IMR-90 (cell line): ENCODE measurements at regions not wholly inside any gene's neighbourhood (a gene's known extent, or its start where the extent isn't known, plus 50 kb on each side); places are given as distances from the start of the nearest gene placed in this dataset.

Source experiments
- ATAC-seq: fragments of 200-7000 bp; cut with Tn5 transposase; 2 replicates; pipeline ENCODE4 v1.9.1; 2020; ENCODE audit warnings: low read depth, mild to moderate bottlenecking, moderate library complexity
- BruUV-seq: library from RNA; stranded (reverse); fragments of 400-500 nt; replicated peaks from 2 replicates; lab custom pipeline; 2021; lab: Mats Ljungman, UMichigan
- CTCF ChIA-PET: fragments of 300-600 bp; formaldehyde crosslinking; extraction: SDS; loops from one replicate; lab custom pipeline; 2021; ENCODE audit warnings: antibody characterized with exemption; lab: Yijun Ruan, JAX
- POLR2A ChIA-PET: fragments of 300-600 bp; sonication (Branson Sonifier 250); formaldehyde crosslinking; loops from one replicate; lab custom pipeline; 2022; ENCODE audit warnings: antibody characterized with exemption; ENCODE audit not compliant: unreplicated experiment; lab: Charles Lee
- DNase-seq: peaks from one replicate; pipeline ENCODE4 v3.0.0; 2013
- H2AFZ ChIP-seq: replicated peaks from 2 replicates; pipeline ENCODE3; 2013; ENCODE audit warnings: low read length, mild to moderate bottlenecking; ENCODE audit not compliant: poor library complexity
- H2AK5ac ChIP-seq: 2 replicates; pipeline ENCODE4 v1.6.1; 2013; ENCODE audit warnings: low read depth, low read length, inconsistent platforms
- H2AK9ac ChIP-seq: replicated peaks from 2 replicates; pipeline ENCODE3; 2013; ENCODE audit warnings: mild to moderate bottlenecking, low read depth, low read length, moderate library complexity; ENCODE audit not compliant: poor library complexity
- H2BK120ac ChIP-seq: 2 replicates; pipeline ENCODE4 v1.6.1; 2013; ENCODE audit warnings: low read depth, low read length, inconsistent platforms
- H2BK15ac ChIP-seq: 3 replicates; pipeline ENCODE4 v1.6.1; 2013; ENCODE audit warnings: low read depth, low read length, inconsistent platforms
- H2BK20ac ChIP-seq: 2 replicates; pipeline ENCODE4 v1.6.1; 2013; ENCODE audit warnings: low read depth, mild to moderate bottlenecking, inconsistent platforms, low read length, moderate library complexity
- H2BK5ac ChIP-seq: 2 replicates; pipeline ENCODE4 v1.6.1; 2013; ENCODE audit warnings: mild to moderate bottlenecking, low read depth, low read length, inconsistent platforms; ENCODE audit not compliant: poor library complexity, severe bottlenecking
- H3K14ac ChIP-seq: replicated peaks from 2 replicates; pipeline ENCODE4 v1.6.1; 2013; ENCODE audit warnings: low read depth, low read length, inconsistent platforms
- H3K18ac ChIP-seq: 2 replicates; pipeline ENCODE4 v1.6.1; 2013; ENCODE audit warnings: low read depth, low read length, control low read depth
- H3K23ac ChIP-seq: 2 replicates; pipeline ENCODE4 v1.6.1; 2013; ENCODE audit warnings: low read depth, low read length, inconsistent platforms
- H3K27ac ChIP-seq: 2 replicates; pipeline ENCODE4 v1.5.1; 2013; ENCODE audit warnings: mild to moderate bottlenecking, control low read depth, low read length; ENCODE audit not compliant: insufficient read depth
- H3K27me3 ChIP-seq: 2 replicates; pipeline ENCODE4 v1.6.1; 2013; ENCODE audit warnings: low read length; ENCODE audit not compliant: control insufficient read depth, insufficient read depth
- H3K36me3 ChIP-seq: 2 replicates; pipeline ENCODE4 v1.6.1; 2013; ENCODE audit warnings: low read length, mixed read lengths; ENCODE audit not compliant: control insufficient read depth, insufficient read depth
- H3K4ac ChIP-seq: 2 replicates; pipeline ENCODE4 v1.6.1; 2013; ENCODE audit warnings: low read depth, low read length, inconsistent platforms
- H3K4me1 ChIP-seq: 2 replicates; pipeline ENCODE4 v1.6.1; 2013; ENCODE audit warnings: low read length, mixed read lengths; ENCODE audit not compliant: control insufficient read depth, insufficient read depth
- H3K4me2 ChIP-seq: 2 replicates; pipeline ENCODE4 v1.6.1; 2013; ENCODE audit warnings: low read depth, mild to moderate bottlenecking, control low read depth, low read length, moderate library complexity
- H3K4me3 ChIP-seq: 2 replicates; pipeline ENCODE4 v1.5.1; 2013; ENCODE audit warnings: low read depth, mild to moderate bottlenecking, control low read depth, low read length, moderate library complexity; ENCODE audit not compliant: insufficient read depth
- H3K56ac ChIP-seq: 2 replicates; pipeline ENCODE4 v1.6.1; 2013; ENCODE audit warnings: low read length, inconsistent platforms; ENCODE audit not compliant: insufficient read depth; ENCODE audit errors: extremely low read depth
- H3K79me1 ChIP-seq, 2 experiments: 2 replicates each; pipeline ENCODE4 v1.6.1; 2013; ENCODE audit warnings: low read length in 2 of 2, inconsistent platforms in 1 of 2, low read depth in 1 of 2
- H3K9ac ChIP-seq: 2 replicates; pipeline ENCODE4 v1.6.1; 2013; ENCODE audit warnings: low read depth, low read length, control low read depth
- H3K9me1 ChIP-seq: 2 replicates; pipeline ENCODE4 v1.6.1; 2013; ENCODE audit warnings: low read length, inconsistent platforms; ENCODE audit not compliant: insufficient read depth
- H3K9me3 ChIP-seq: 2 replicates; pipeline ENCODE4 v1.6.1; 2013; ENCODE audit warnings: low read length; ENCODE audit not compliant: control insufficient read depth, insufficient read depth
- H4K20me1 ChIP-seq: 2 replicates; pipeline ENCODE4 v1.6.1; 2013; ENCODE audit warnings: low read length, inconsistent platforms; ENCODE audit not compliant: insufficient read depth
- H4K5ac ChIP-seq: 2 replicates; pipeline ENCODE4 v1.6.1; 2013; ENCODE audit warnings: mild to moderate bottlenecking, low read depth, low read length, control low read depth
- H4K8ac ChIP-seq, 2 experiments: 2 replicates each; pipeline ENCODE4 v1.6.1; 2013; ENCODE audit warnings: low read depth in 2 of 2, low read length in 2 of 2, control low read depth in 1 of 2, inconsistent platforms in 1 of 2
- H4K91ac ChIP-seq: 2 replicates; pipeline ENCODE4 v1.6.1; 2013; ENCODE audit warnings: low read depth, low read length, inconsistent platforms; ENCODE audit not compliant: insufficient read depth
- CEBPB ChIP-seq: IDR thresholded peaks from 2 replicates; pipeline ENCODE4 v1.6.1; 2012; ENCODE audit warnings: low read depth, low read length, improper control_type of control experiment
- MAZ ChIP-seq: IDR thresholded peaks from 2 replicates; pipeline ENCODE4 v1.6.1; 2012; ENCODE audit warnings: low read depth, mild to moderate bottlenecking, low read length, improper control_type of control experiment, moderate library complexity, borderline replicate concordance
- WGBS, 2 experiments: methylation state at CpG; one replicate each; pipeline versions ENCODE4 v1.1.5 to v1.1.7; 2013; ENCODE audit warnings: missing lambda C conversion rate in 2 of 2; ENCODE audit not compliant: insufficient read length in 1 of 2; ENCODE audit errors: extremely low coverage in 2 of 2; 5-methylcytosine and 5-hydroxymethylcytosine counted together
- dilution Hi-C: fragments of 300-500 bp; cut with HindIII; formaldehyde crosslinking; loops from one replicate; pipeline ENCODE4 v1.14.3; 2018; ENCODE audit warnings: low sequenced_read_pairs; ENCODE audit not compliant: unreplicated experiment
- in situ Hi-C: fragments of 300-500 bp; cut with MboI; formaldehyde crosslinking; loops from 3 replicates; pipeline ENCODE4 v1.14.3; 2019; ENCODE audit warnings: low sequenced_read_pairs, inconsistent platforms, mixed read lengths
- intact Hi-C: fragments of 100-400 bp; cut with micrococcal nuclease; formaldehyde crosslinking; loops from 2 replicates; pipeline ENCODE4 v1.10.0; 2022

- in situ Hi-C loops, result loop anchor here (25.0 kb wide), 1 partner anchor 532 kb away; no protein-coding TSS in a partner anchor
- Histone ChIP-seq H3K4ac (no peak overlapping the region), H3K23ac (no peak overlapping the region), H4K91ac (no peak overlapping the region), H3K79me1 (no peaks in the 10 kb centered on the region), H4K8ac (no peak overlapping the region), H3K4me2 (no peak overlapping the region), H3K18ac (no peak overlapping the region), H2BK120ac (no peak overlapping the region), H4K20me1 (no peaks in the 10 kb centered on the region), H4K5ac (no peak overlapping the region), H3K9me1 (no peaks in the 10 kb centered on the region), H3K27ac (no peak overlapping the region), H2AK5ac (no peak overlapping the region), H2AFZ (no peak overlapping the region), H3K4me3 (no peak overlapping the region), H3K9me3 (peaks cover 2% of the 10 kb centered on the region; the same call in 1 of the 2 replicates), H2BK20ac (no peak overlapping the region), H3K4me1 (no peaks in the 10 kb centered on the region), H2BK15ac (no peak overlapping the region), H3K14ac (no peak overlapping the region), H3K9ac (no peak overlapping the region), H3K56ac (no peak overlapping the region), H2BK5ac (no peak overlapping the region), H2AK9ac (no peak overlapping the region), H3K36me3 (no peaks in the 10 kb centered on the region), H3K27me3 (no peaks in the 10 kb centered on the region)
- ChIA-PET POLR2A (no interaction called here), CTCF (no interaction called here)
- WGBS, 2 experiments, result no CpG with 5 or more reads among the region's 6 CpGs
- no peak for DNase-seq
- TF ChIP-seq CEBPB, result peak; percentile 96
- TF ChIP-seq MAZ, result no peak
- BruUV-seq, result no TSS peak
- intact Hi-C loops, result no loop called here
- dilution Hi-C loops, result no loop called here
- ATAC-seq, result no peak
Measured at GRCh38 chr13:53143757-53144339, 115.2 kb downstream of the OLFM4 start.
